Keratinocyte (primary cell): ENCODE measurements at regions not wholly inside any gene's neighbourhood (a gene's known extent, or its start where the extent isn't known, plus 50 kb on each side); places are given as distances from the start of the nearest gene placed in this dataset.

Experiments
- EZH2 ChIP-seq: IDR thresholded peaks from one replicate; pipeline ENCODE4 v1.6.1; 2012; ENCODE audit warnings: inconsistent platforms, mild to moderate bottlenecking, low read length, moderate library complexity
- TF ChIP-seq, protein P1 (sequence below), 3 experiments: IDR thresholded peaks in 1 of 3; conservative IDR thresholded peaks in 1 of 3; optimal IDR thresholded peaks in 1 of 3; 2 replicates in 2 of 3; 3 replicates in 1 of 3; pipeline versions ENCODE3 to v1.5.1; 2011; ENCODE audit warnings: low read length in 3 of 3, mild to moderate bottlenecking in 3 of 3, moderate library complexity in 2 of 3, control low read depth in 1 of 3, inconsistent platforms in 1 of 3; ENCODE audit not compliant: insufficient read depth in 2 of 3; ENCODE audit errors: extremely low read depth in 1 of 3

DNA sequence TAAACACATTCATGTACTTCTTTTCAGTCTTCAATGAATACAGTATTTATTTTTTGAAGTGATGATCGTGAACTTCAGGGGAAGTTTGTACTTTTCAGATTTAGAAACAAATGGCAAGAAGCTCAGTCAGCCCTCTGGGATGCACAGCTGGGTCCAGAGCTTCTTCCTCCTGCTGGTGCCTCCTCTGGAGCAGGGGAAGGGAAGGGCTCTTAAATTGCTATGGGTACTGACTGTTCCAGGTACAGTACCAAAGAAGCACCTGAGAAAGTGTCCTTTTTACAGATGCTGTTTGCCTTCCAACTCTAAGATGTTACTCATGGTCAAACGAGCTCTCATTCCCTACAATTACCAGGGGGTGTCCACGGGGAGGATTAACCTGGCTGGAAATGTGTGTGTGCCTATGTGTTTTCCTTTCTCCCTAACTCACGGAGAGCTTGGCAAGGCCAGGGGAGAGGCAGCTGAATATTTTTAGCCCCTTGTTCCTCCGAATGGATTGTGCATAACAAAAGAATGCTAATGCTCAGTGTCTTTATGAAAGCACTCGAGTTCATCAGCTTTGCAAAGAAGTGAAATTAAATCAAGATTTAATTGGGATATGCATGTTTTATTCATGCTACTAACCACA lies 313.7 kb upstream of the CADM1 start:
- TF ChIP-seq, protein P1, sequence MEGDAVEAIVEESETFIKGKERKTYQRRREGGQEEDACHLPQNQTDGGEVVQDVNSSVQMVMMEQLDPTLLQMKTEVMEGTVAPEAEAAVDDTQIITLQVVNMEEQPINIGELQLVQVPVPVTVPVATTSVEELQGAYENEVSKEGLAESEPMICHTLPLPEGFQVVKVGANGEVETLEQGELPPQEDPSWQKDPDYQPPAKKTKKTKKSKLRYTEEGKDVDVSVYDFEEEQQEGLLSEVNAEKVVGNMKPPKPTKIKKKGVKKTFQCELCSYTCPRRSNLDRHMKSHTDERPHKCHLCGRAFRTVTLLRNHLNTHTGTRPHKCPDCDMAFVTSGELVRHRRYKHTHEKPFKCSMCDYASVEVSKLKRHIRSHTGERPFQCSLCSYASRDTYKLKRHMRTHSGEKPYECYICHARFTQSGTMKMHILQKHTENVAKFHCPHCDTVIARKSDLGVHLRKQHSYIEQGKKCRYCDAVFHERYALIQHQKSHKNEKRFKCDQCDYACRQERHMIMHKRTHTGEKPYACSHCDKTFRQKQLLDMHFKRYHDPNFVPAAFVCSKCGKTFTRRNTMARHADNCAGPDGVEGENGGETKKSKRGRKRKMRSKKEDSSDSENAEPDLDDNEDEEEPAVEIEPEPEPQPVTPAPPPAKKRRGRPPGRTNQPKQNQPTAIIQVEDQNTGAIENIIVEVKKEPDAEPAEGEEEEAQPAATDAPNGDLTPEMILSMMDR (optimal IDR thresholded peaks at IDR 0.05 in 1 of 3, IDR thresholded peaks at IDR 0.05 in 1 of 3, conservative IDR thresholded peaks at IDR 0.05 in 1 of 3; ENCODE audit: extremely low read depth in 1 of 3, insufficient read depth in 2 of 3, low read length in 3 of 3) = no peak
- no peak for TF ChIP-seq EZH2
